ENCODE measurements at regions not wholly inside any gene's neighbourhood (a gene's known extent, or its start where the extent isn't known, plus 50 kb on each side); places are given as distances from the start of the nearest gene placed in this dataset.

GRCh38 chrX:46294234-46294633 lies 251.0 kb downstream of the ZNF674 start:
- in situ Hi-C loops (cut with HindIII; ENCODE audit: low pct_unique_long_range_greater_than_20kb, low sequenced_read_pairs) = no loop called here
- DNase-seq (ENCODE audit: low read depth, low spot score) (no peak), ATAC-seq (no peak)
- H3K27ac ChIP-seq (ENCODE audit: low read length) = no peak overlapping the region
- no peak overlapping the region for H3K4me3 ChIP-seq (ENCODE audit: low read depth in 2 of 2, low read length in 2 of 2)
- TF ChIP-seq TCF7L2 (IDR thresholded peaks at IDR 0.05; ENCODE audit: low read depth, low read length) = no peak
- TF ChIP-seq SIN3A (IDR thresholded peaks at IDR 0.05; ENCODE audit: borderline replicate concordance, insufficient read depth, low read depth, low read length) = no peak
- TF ChIP-seq POLR2AphosphoS5 (IDR thresholded peaks at IDR 0.05; ENCODE audit: low read depth, low read length) = no peak
- TF ChIP-seq, protein P1, sequence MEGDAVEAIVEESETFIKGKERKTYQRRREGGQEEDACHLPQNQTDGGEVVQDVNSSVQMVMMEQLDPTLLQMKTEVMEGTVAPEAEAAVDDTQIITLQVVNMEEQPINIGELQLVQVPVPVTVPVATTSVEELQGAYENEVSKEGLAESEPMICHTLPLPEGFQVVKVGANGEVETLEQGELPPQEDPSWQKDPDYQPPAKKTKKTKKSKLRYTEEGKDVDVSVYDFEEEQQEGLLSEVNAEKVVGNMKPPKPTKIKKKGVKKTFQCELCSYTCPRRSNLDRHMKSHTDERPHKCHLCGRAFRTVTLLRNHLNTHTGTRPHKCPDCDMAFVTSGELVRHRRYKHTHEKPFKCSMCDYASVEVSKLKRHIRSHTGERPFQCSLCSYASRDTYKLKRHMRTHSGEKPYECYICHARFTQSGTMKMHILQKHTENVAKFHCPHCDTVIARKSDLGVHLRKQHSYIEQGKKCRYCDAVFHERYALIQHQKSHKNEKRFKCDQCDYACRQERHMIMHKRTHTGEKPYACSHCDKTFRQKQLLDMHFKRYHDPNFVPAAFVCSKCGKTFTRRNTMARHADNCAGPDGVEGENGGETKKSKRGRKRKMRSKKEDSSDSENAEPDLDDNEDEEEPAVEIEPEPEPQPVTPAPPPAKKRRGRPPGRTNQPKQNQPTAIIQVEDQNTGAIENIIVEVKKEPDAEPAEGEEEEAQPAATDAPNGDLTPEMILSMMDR (IDR thresholded peaks at IDR 0.05) = no peak
- no peak for TF ChIP-seq REST (IDR thresholded peaks at IDR 0.05; ENCODE audit: insufficient read depth in 1 of 2, low read depth in 2 of 2, low read length in 1 of 2)
- CTCF ChIA-PET = no interaction called here
- no peaks in the 10 kb centered on the region for H3K36me3 ChIP-seq (ENCODE audit: control insufficient read depth, insufficient read depth, low read length)
- no peaks in the 10 kb centered on the region for H3K9me3 ChIP-seq (ENCODE audit: control insufficient read depth, insufficient read depth, low read depth, low read length)
- no peaks in the 10 kb centered on the region for H3K27me3 ChIP-seq (ENCODE audit: control insufficient read depth, insufficient read depth, low read length)
- no TSS peak for BruUV-seq (replicated peaks)
- POLR2A ChIA-PET = no interaction called here
- no peaks in the 10 kb centered on the region for H3K4me1 ChIP-seq (ENCODE audit: control insufficient read depth, insufficient read depth, low read length)
- intact Hi-C loops (cut with micrococcal nuclease; ENCODE audit: unreplicated experiment) = no loop called here

GRCh38 chrX:46279925-46280313 lies 265.3 kb downstream of the ZNF674 start:
- TF ChIP-seq POLR2AphosphoS5 (IDR thresholded peaks at IDR 0.05; ENCODE audit: low read depth, low read length) (no peak), REST (IDR thresholded peaks at IDR 0.05; ENCODE audit: insufficient read depth in 1 of 2, low read depth in 2 of 2, low read length in 1 of 2) (no peak), SIN3A (IDR thresholded peaks at IDR 0.05; ENCODE audit: borderline replicate concordance, insufficient read depth, low read depth, low read length) (no peak), TCF7L2 (IDR thresholded peaks at IDR 0.05; ENCODE audit: low read depth, low read length) (no peak)
- TF ChIP-seq, protein P1 (IDR thresholded peaks at IDR 0.05) = no peak; the same call in 1 of the 2 replicates
- no TSS peak for BruUV-seq (replicated peaks)
- ChIA-PET POLR2A (no interaction called here), CTCF (no interaction called here)
- in situ Hi-C loops (cut with HindIII; ENCODE audit: low pct_unique_long_range_greater_than_20kb, low sequenced_read_pairs) = no loop called here
- Histone ChIP-seq H3K4me1 (ENCODE audit: control insufficient read depth, insufficient read depth, low read length) (no peaks in the 10 kb centered on the region), H3K27me3 (ENCODE audit: control insufficient read depth, insufficient read depth, low read length) (no peaks in the 10 kb centered on the region), H3K36me3 (ENCODE audit: control insufficient read depth, insufficient read depth, low read length) (no peaks in the 10 kb centered on the region), H3K9me3 (ENCODE audit: control insufficient read depth, insufficient read depth, low read depth, low read length) (no peaks in the 10 kb centered on the region), H3K27ac (ENCODE audit: low read length) (no peak overlapping the region), H3K4me3 (ENCODE audit: low read depth in 2 of 2, low read length in 2 of 2) (no peak overlapping the region)
- intact Hi-C loops (cut with micrococcal nuclease; ENCODE audit: unreplicated experiment) = no loop called here
- no peak for DNase-seq (ENCODE audit: low read depth, low spot score)
- no peak for ATAC-seq

Measured in Panc1 (cell line).